ENCODE measurements at regions not wholly inside any gene's neighbourhood (a gene's known extent, or its start where the extent isn't known, plus 50 kb on each side); places are given as distances from the start of the nearest gene placed in this dataset.

DNA sequence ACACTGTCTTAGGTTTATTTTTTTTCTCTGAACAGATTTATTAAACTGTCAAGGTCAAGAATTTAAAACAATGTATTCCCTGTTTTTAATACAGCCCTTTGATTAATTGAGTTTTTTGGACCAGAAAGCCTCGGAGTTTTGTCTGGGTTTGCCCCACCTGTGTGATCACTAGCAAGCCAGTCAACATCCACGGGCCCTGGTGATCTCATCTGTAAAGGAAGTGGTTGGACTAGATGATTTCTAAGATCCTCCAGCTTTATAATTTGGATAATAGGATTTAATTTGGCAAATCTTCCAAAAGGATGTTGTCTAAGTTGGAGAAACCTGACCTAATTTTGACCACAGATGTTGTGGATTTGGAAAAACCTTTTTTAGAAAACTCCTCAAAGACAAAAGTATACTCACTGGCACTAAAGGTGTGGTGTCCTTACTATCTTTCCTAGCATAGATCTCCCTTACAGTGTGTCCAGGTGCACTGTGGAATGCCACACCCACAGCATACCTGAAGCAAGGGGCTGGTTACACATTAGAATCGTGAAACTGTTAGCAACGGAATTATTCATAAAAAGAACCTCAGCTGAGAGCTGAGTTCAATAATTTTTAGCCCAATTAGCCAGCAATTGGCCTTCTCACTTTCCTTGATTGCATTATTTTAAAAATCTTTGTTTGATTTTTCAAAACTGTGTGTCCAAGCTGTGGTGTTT lies 195.6 kb upstream of the ELL2 start:
- Histone ChIP-seq H3K4me3 (no peak overlapping the region), H3K4me1 (peaks cover 0 to 13% (median 0%) of the 10 kb centered on the region in 3 donors), H3K36me3 (no peaks in the 10 kb centered on the region), H3K9me3 (no peaks in the 10 kb centered on the region), H3K27me3 (no peaks in the 10 kb centered on the region), H3K27ac (peak overlapping the region in 1 of 4 donors; percentile 13)
- TF ChIP-seq POLR2AphosphoS5 (IDR thresholded peaks at IDR 0.05) = no peak
- TF ChIP-seq POLR2A (IDR thresholded peaks at IDR 0.05) = no peak
- TF ChIP-seq EP300 (IDR thresholded peaks at IDR 0.05) = no peak
- TF ChIP-seq CTCF (IDR thresholded peaks at IDR 0.05) = no peak
- no peak for ATAC-seq
- 39 to 46% methylated on average over 4 of the region's 4 CpGs for WGBS, 2 donors (ENCODE audit: low coverage in 1 of 2)

DNA sequence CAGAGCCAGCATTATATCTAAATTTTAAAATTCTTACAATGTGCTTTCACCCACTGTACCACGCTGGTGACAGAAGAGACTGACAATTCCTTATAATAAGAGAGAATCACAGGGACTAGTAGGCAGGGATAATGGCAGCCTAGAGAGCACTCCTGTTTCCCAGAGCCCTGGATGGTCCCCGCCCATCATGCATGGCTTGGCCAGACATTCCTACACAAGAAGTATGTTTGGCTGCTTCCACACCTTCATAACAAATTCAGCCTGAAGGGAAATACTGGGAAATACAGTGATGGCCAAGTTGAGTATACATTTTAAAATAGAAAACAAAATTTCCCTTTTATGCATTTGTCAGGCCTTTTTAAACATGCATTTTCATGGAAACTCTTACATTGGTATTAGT lies 193.5 kb upstream of the ELL2 start:
- Histone ChIP-seq H3K27me3 (no peaks in the 10 kb centered on the region), H3K27ac (no peak overlapping the region), H3K4me1 (peaks cover 0 to 13% (median 0%) of the 10 kb centered on the region in 3 donors), H3K9me3 (no peaks in the 10 kb centered on the region), H3K4me3 (no peak overlapping the region), H3K36me3 (no peaks in the 10 kb centered on the region)
- ATAC-seq = no peak
- TF ChIP-seq CTCF (IDR thresholded peaks at IDR 0.05) (no peak), EP300 (IDR thresholded peaks at IDR 0.05) (no peak), POLR2AphosphoS5 (IDR thresholded peaks at IDR 0.05) (no peak), POLR2A (IDR thresholded peaks at IDR 0.05) (no peak)
- WGBS, 2 donors (ENCODE audit: low coverage in 1 of 2) = 80 to 100% methylated on average over 1 to 2 of the region's 2 CpGs

- no peaks in the 10 kb centered on the region for H3K9me3 ChIP-seq
- no peaks in the 10 kb centered on the region for H3K27me3 ChIP-seq
- 5 to 30% methylated on average over 2 of the region's 2 CpGs for WGBS, 2 donors (ENCODE audit: low coverage in 1 of 2)
- peak; percentile 48 for ATAC-seq
- no peaks in the 10 kb centered on the region for H3K4me1 ChIP-seq
- H3K36me3 ChIP-seq = no peaks in the 10 kb centered on the region
- H3K4me3 ChIP-seq = no peak overlapping the region
- no peak overlapping the region for H3K27ac ChIP-seq
- TF ChIP-seq CTCF (IDR thresholded peaks at IDR 0.05) (no peak), POLR2A (IDR thresholded peaks at IDR 0.05) (no peak), POLR2AphosphoS5 (IDR thresholded peaks at IDR 0.05) (no peak), EP300 (IDR thresholded peaks at IDR 0.05) (no peak)
Observed at GRCh38 chr5:96151891-96152290, 190.2 kb upstream of the ELL2 start.

GRCh38 chr5:96150007-96150406 lies 188.4 kb upstream of the ELL2 start:
- Histone ChIP-seq H3K27ac (no peak overlapping the region), H3K27me3 (no peaks in the 10 kb centered on the region), H3K4me1 (peaks cover 0 to 5% (median 0%) of the 10 kb centered on the region in 3 donors), H3K9me3 (no peaks in the 10 kb centered on the region), H3K4me3 (no peak overlapping the region), H3K36me3 (no peaks in the 10 kb centered on the region)
- WGBS, 2 donors (ENCODE audit: low coverage in 1 of 2) = 100% methylated on average over 1 of the region's 1 CpG; no CpG with 5 or more reads in 1 of the 2 donors
- no peak for ATAC-seq
- TF ChIP-seq EP300 (IDR thresholded peaks at IDR 0.05) (no peak), POLR2A (IDR thresholded peaks at IDR 0.05) (no peak), CTCF (IDR thresholded peaks at IDR 0.05) (no peak), POLR2AphosphoS5 (IDR thresholded peaks at IDR 0.05) (no peak)

DNA sequence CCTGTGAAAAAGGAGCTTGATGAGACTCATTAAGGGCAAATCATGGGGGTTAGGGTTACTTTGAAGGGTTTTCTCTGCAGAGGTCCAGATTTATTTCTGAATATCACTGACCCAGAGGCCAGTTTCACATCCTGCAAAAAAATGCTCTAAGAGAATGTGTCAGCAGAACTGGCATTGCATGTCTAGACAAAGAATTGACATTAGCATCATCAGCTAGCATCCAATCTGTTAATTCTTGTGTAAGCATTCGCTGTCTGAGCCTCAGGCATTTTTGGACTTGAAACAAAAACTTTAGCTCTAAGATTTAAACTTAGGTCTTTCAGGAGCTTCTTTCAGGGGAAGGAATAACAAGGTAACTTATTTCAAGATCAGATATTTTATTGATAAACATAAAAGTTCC lies 187.9 kb upstream of the ELL2 start:
- TF ChIP-seq POLR2AphosphoS5 (IDR thresholded peaks at IDR 0.05) (no peak), POLR2A (IDR thresholded peaks at IDR 0.05) (no peak), CTCF (IDR thresholded peaks at IDR 0.05) (no peak), EP300 (IDR thresholded peaks at IDR 0.05) (no peak)
- WGBS, 2 donors (ENCODE audit: low coverage in 1 of 2) = 90 to 95% methylated on average over 1 of the region's 1 CpG
- no peak for ATAC-seq
- H3K27me3 ChIP-seq = no peaks in the 10 kb centered on the region
- no peaks in the 10 kb centered on the region for H3K9me3 ChIP-seq
- H3K27ac ChIP-seq = no peak overlapping the region
- H3K36me3 ChIP-seq = no peaks in the 10 kb centered on the region
- no peak overlapping the region for H3K4me3 ChIP-seq
- peaks cover 0 to 5% (median 0%) of the 10 kb centered on the region in 3 donors for H3K4me1 ChIP-seq

All from gastroesophageal sphincter (tissue), 4 donors.